ENCODE measurements at regions not wholly inside any gene's neighbourhood (a gene's known extent, or its start where the extent isn't known, plus 50 kb on each side); places are given as distances from the start of the nearest gene placed in this dataset.

GRCh38 chr10:84054743-84055142 is 84.6 kb upstream of the GHITM start:
- CTCF ChIA-PET, result interaction anchor here (0.7 kb wide), 1 partner anchor 153 kb away, joined by 3 read pairs; no protein-coding TSS in a partner anchor
- H3K27ac ChIP-seq (ENCODE audit: low read depth, low read length), result no peak overlapping the region
- Mint-ChIP-seq H3K4me3 (no peak overlapping the region), H3K27me3 (peaks cover 3 to 31% (median 10%) of the 10 kb centered on the region in 5 donors), H3K36me3 (no peaks in the 10 kb centered on the region), H3K9me3 (peaks cover 0 to 5% (median 0%) of the 10 kb centered on the region in 11 donors), H3K4me1 (no peaks in the 10 kb centered on the region), H3K27ac (no peak overlapping the region)
- POLR2A ChIA-PET, result no interaction called here
- H3K27me3 ChIP-seq (ENCODE audit: control insufficient read depth in 2 of 2, insufficient read depth in 2 of 2, low read length in 2 of 2), result no peaks in the 10 kb centered on the region
- no peaks in the 10 kb centered on the region for H3K4me1 ChIP-seq (ENCODE audit: control insufficient read depth in 2 of 2, insufficient read depth in 2 of 2, low read length in 2 of 2)
- no peak for ATAC-seq
- no peaks in the 10 kb centered on the region for H3K9me3 ChIP-seq (ENCODE audit: control insufficient read depth in 2 of 3, low read length in 3 of 3)
- no peak for DNase-seq
- intact Hi-C loops (cut with micrococcal nuclease), result no loop called here
- no peak overlapping the region for H3K4me3 ChIP-seq (ENCODE audit: low read length)
- H3K36me3 ChIP-seq (ENCODE audit: control insufficient read depth in 2 of 3, insufficient read depth in 3 of 3, low read length in 3 of 3), result no peaks in the 10 kb centered on the region

- POLR2A ChIA-PET, result no interaction called here
- ATAC-seq (no peak), DNase-seq (no peak)
- Histone ChIP-seq H3K27me3 (ENCODE audit: control insufficient read depth in 2 of 2, insufficient read depth in 2 of 2, low read length in 2 of 2) (no peaks in the 10 kb centered on the region), H3K36me3 (ENCODE audit: control insufficient read depth in 2 of 3, insufficient read depth in 3 of 3, low read length in 3 of 3) (no peaks in the 10 kb centered on the region), H3K27ac (ENCODE audit: low read depth, low read length) (no peak overlapping the region), H3K4me3 (ENCODE audit: low read length) (no peak overlapping the region), H3K4me1 (ENCODE audit: control insufficient read depth in 2 of 2, insufficient read depth in 2 of 2, low read length in 2 of 2) (no peaks in the 10 kb centered on the region), H3K9me3 (ENCODE audit: control insufficient read depth in 2 of 3, low read length in 3 of 3) (no peaks in the 10 kb centered on the region)
- Mint-ChIP-seq H3K4me1 (no peaks in the 10 kb centered on the region), H3K4me3 (no peak overlapping the region), H3K27ac (no peak overlapping the region), H3K36me3 (no peaks in the 10 kb centered on the region), H3K9me3 (peaks cover 0 to 2% (median 0%) of the 10 kb centered on the region in 11 donors), H3K27me3 (peaks cover 0 to 30% (median 13%) of the 10 kb centered on the region in 5 donors)
- CTCF ChIA-PET, result no interaction called here
- intact Hi-C loops (cut with micrococcal nuclease), result no loop called here
Measured at GRCh38 chr10:84059526-84059925, 79.8 kb upstream of the GHITM start.

- CTCF ChIA-PET, result no interaction called here
- H3K36me3 ChIP-seq (ENCODE audit: control insufficient read depth in 2 of 3, insufficient read depth in 3 of 3, low read length in 3 of 3), result no peaks in the 10 kb centered on the region
- Mint-ChIP-seq H3K9me3 (peaks cover 0 to 4% (median 0%) of the 10 kb centered on the region in 11 donors), H3K27me3 (peaks cover 0 to 33% (median 22%) of the 10 kb centered on the region in 5 donors), H3K4me3 (no peak overlapping the region), H3K36me3 (no peaks in the 10 kb centered on the region), H3K4me1 (no peaks in the 10 kb centered on the region), H3K27ac (no peak overlapping the region)
- H3K27ac ChIP-seq (ENCODE audit: low read depth, low read length), result no peak overlapping the region
- H3K4me3 ChIP-seq (ENCODE audit: low read length), result no peak overlapping the region
- DNase-seq, result no peak
- H3K27me3 ChIP-seq (ENCODE audit: control insufficient read depth in 2 of 2, insufficient read depth in 2 of 2, low read length in 2 of 2), result no peaks in the 10 kb centered on the region
- intact Hi-C loops (cut with micrococcal nuclease), result no loop called here
- ATAC-seq, result no peak
- no peaks in the 10 kb centered on the region for H3K9me3 ChIP-seq (ENCODE audit: control insufficient read depth in 2 of 3, low read length in 3 of 3)
- no peaks in the 10 kb centered on the region for H3K4me1 ChIP-seq (ENCODE audit: control insufficient read depth in 2 of 2, insufficient read depth in 2 of 2, low read length in 2 of 2)
- POLR2A ChIA-PET, result no interaction called here
Measured at GRCh38 chr10:84063440-84063839, 75.9 kb upstream of the GHITM start.

- H3K36me3 Mint-ChIP-seq, result peaks cover 0 to 3% (median 0%) of the 10 kb centered on the region in 5 donors
- DNase-seq (no peak), ATAC-seq (no peak)
- H3K9me3 ChIP-seq (ENCODE audit: control insufficient read depth in 2 of 3, low read length in 3 of 3), result no peaks in the 10 kb centered on the region
- H3K27me3 Mint-ChIP-seq, result peaks cover 0 to 27% (median 18%) of the 10 kb centered on the region in 5 donors
- no peaks in the 10 kb centered on the region for H3K4me1 ChIP-seq (ENCODE audit: control insufficient read depth in 2 of 2, insufficient read depth in 2 of 2, low read length in 2 of 2)
- no peak overlapping the region for H3K27ac Mint-ChIP-seq
- intact Hi-C loops (cut with micrococcal nuclease), result no loop called here
- H3K4me3 ChIP-seq (ENCODE audit: low read length), result no peak overlapping the region
- H3K4me1 Mint-ChIP-seq, result peaks cover 0 to 1% (median 0%) of the 10 kb centered on the region in 7 donors
- H3K36me3 ChIP-seq (ENCODE audit: control insufficient read depth in 2 of 3, insufficient read depth in 3 of 3, low read length in 3 of 3), result no peaks in the 10 kb centered on the region
- CTCF ChIA-PET, result no interaction called here
- H3K27me3 ChIP-seq (ENCODE audit: control insufficient read depth in 2 of 2, insufficient read depth in 2 of 2, low read length in 2 of 2), result no peaks in the 10 kb centered on the region
- peaks cover 0 to 12% (median 4%) of the 10 kb centered on the region in 11 donors for H3K9me3 Mint-ChIP-seq
- POLR2A ChIA-PET, result no interaction called here
- no peak overlapping the region for H3K27ac ChIP-seq (ENCODE audit: low read depth, low read length)
- H3K4me3 Mint-ChIP-seq, result no peak overlapping the region
Measured at GRCh38 chr10:84065804-84066601, 73.3 kb upstream of the GHITM start.

- ChIA-PET POLR2A (interaction anchor here (0.6 kb wide), 1 partner anchor 9 kb away, joined by 3 read pairs; no protein-coding TSS in a partner anchor), CTCF (interaction anchor here (0.7 kb wide), 1 partner anchor 10 kb away, joined by 3 read pairs; no protein-coding TSS in a partner anchor)
- Histone ChIP-seq H3K36me3 (ENCODE audit: control insufficient read depth in 2 of 3, insufficient read depth in 3 of 3, low read length in 3 of 3) (no peaks in the 10 kb centered on the region), H3K27ac (ENCODE audit: low read depth, low read length) (no peak overlapping the region), H3K4me3 (ENCODE audit: low read length) (no peak overlapping the region), H3K9me3 (ENCODE audit: control insufficient read depth in 2 of 3, low read length in 3 of 3) (no peaks in the 10 kb centered on the region), H3K4me1 (ENCODE audit: control insufficient read depth in 2 of 2, insufficient read depth in 2 of 2, low read length in 2 of 2) (no peaks in the 10 kb centered on the region), H3K27me3 (ENCODE audit: control insufficient read depth in 2 of 2, insufficient read depth in 2 of 2, low read length in 2 of 2) (no peaks in the 10 kb centered on the region)
- H3K9me3 Mint-ChIP-seq, result peaks cover 0 to 7% (median 0%) of the 10 kb centered on the region in 11 donors
- no peaks in the 10 kb centered on the region for H3K4me1 Mint-ChIP-seq
- H3K27me3 Mint-ChIP-seq, result peaks cover 0 to 13% (median 5%) of the 10 kb centered on the region in 5 donors
- H3K36me3 Mint-ChIP-seq, result peaks cover 0 to 3% (median 0%) of the 10 kb centered on the region in 5 donors
- H3K4me3 Mint-ChIP-seq, result no peak overlapping the region
- H3K27ac Mint-ChIP-seq, result no peak overlapping the region
- intact Hi-C loops (cut with micrococcal nuclease), result no loop called here
- ATAC-seq (no peak), DNase-seq (no peak)
Measured at GRCh38 chr10:84074521-84074920, 64.8 kb upstream of the GHITM start.

GRCh38 chr10:84075226-84076046 is 63.9 kb upstream of the GHITM start:
- Histone ChIP-seq H3K27ac (ENCODE audit: low read depth, low read length) (no peak overlapping the region), H3K4me1 (ENCODE audit: control insufficient read depth in 2 of 2, insufficient read depth in 2 of 2, low read length in 2 of 2) (no peaks in the 10 kb centered on the region), H3K9me3 (ENCODE audit: control insufficient read depth in 2 of 3, low read length in 3 of 3) (no peaks in the 10 kb centered on the region), H3K27me3 (ENCODE audit: control insufficient read depth in 2 of 2, insufficient read depth in 2 of 2, low read length in 2 of 2) (no peaks in the 10 kb centered on the region), H3K4me3 (ENCODE audit: low read length) (no peak overlapping the region), H3K36me3 (ENCODE audit: control insufficient read depth in 2 of 3, insufficient read depth in 3 of 3, low read length in 3 of 3) (no peaks in the 10 kb centered on the region)
- Mint-ChIP-seq H3K4me3 (no peak overlapping the region), H3K9me3 (peaks cover 0 to 2% (median 0%) of the 10 kb centered on the region in 11 donors), H3K27ac (no peak overlapping the region), H3K36me3 (no peaks in the 10 kb centered on the region), H3K4me1 (no peaks in the 10 kb centered on the region), H3K27me3 (peaks cover 0 to 13% (median 5%) of the 10 kb centered on the region in 5 donors)
- no peak for ATAC-seq
- intact Hi-C loops (cut with micrococcal nuclease), result no loop called here
- ChIA-PET CTCF (interaction anchor here (0.7 kb wide), 1 partner anchor 9 kb away, joined by 3 read pairs; no protein-coding TSS in a partner anchor), POLR2A (interaction anchor here (0.6 kb wide), 1 partner anchor 8 kb away, joined by 3 read pairs; no protein-coding TSS in a partner anchor)
- no peak for DNase-seq

Measured in naive thymus-derived CD4-positive, alpha-beta T cell (primary cell).